ENCODE measurements at regions not wholly inside any gene's neighbourhood (a gene's known extent, or its start where the extent isn't known, plus 50 kb on each side); places are given as distances from the start of the nearest gene placed in this dataset.

- Histone ChIP-seq H2AFZ (ENCODE audit: low read length) (no peak overlapping the region), H2BK20ac (ENCODE audit: low read length) (no peak overlapping the region), H3K27me3 (replicated peaks in 1 of 4; ENCODE audit: control insufficient read depth in 3 of 4, extremely low read depth in 1 of 4, insufficient read depth in 3 of 4, low read length in 3 of 4) (no peaks in the 10 kb centered on the region), H4K20me1 (replicated peaks in 1 of 2; ENCODE audit: control insufficient read depth in 1 of 2, insufficient read depth in 2 of 2, low read length in 2 of 2) (no peaks in the 10 kb centered on the region), H2BK120ac (replicated peaks; ENCODE audit: low read depth, low read length) (no peak overlapping the region), H3K4me2 (ENCODE audit: insufficient read depth in 1 of 2, low read depth in 2 of 2, low read length in 2 of 2) (no peak overlapping the region), H3K56ac (replicated peaks; ENCODE audit: insufficient read length, low read depth, low read length) (no peak overlapping the region), H3K27ac (ENCODE audit: low read depth, low read length) (no peak overlapping the region), H3K23me2 (ENCODE audit: low read depth, low read length) (no peaks in the 10 kb centered on the region), H3K9me3 (ENCODE audit: insufficient read depth in 2 of 2, low read depth in 1 of 2, low read length in 1 of 2) (no peaks in the 10 kb centered on the region), H4K5ac (ENCODE audit: insufficient read length, low read depth, low read length) (no peak overlapping the region), H3K36me3 (ENCODE audit: control insufficient read depth in 2 of 4, insufficient read depth in 4 of 4, low read length in 3 of 4) (no peaks in the 10 kb centered on the region), H3K14ac (ENCODE audit: insufficient read length) (no peak overlapping the region), H3K23ac (ENCODE audit: insufficient read length) (no peak overlapping the region), H3K18ac (ENCODE audit: extremely low read depth, low read length) (no peak overlapping the region), H3K79me2 (ENCODE audit: control insufficient read depth in 1 of 2, insufficient read depth in 2 of 2, low read length in 2 of 2) (no peaks in the 10 kb centered on the region), H4K91ac (replicated peaks; ENCODE audit: insufficient read length, low read length) (no peak overlapping the region), H3K4me1 (replicated peaks in 1 of 4; ENCODE audit: control insufficient read depth in 3 of 4, insufficient read depth in 4 of 4, low read length in 3 of 4) (peaks cover 0 to 3% (median 0%) of the 10 kb centered on the region in 4 experiments; a peak in 1 of 7 replicates), H4K8ac (ENCODE audit: extremely low read depth, insufficient read depth, low read length) (no peak overlapping the region), H2BK5ac (ENCODE audit: low read depth, low read length) (no peak overlapping the region), H3K4me3 (ENCODE audit: extremely low read depth in 1 of 4, insufficient read depth in 2 of 4, low read depth in 3 of 4, low read length in 4 of 4) (no peak overlapping the region), H3K79me1 (ENCODE audit: low read depth, low read length) (no peaks in the 10 kb centered on the region), H3K9ac (replicated peaks in 1 of 4; ENCODE audit: extremely low read depth in 1 of 4, low read depth in 3 of 4, low read length in 3 of 4) (no peak overlapping the region), H2BK15ac (ENCODE audit: low read length) (no peak overlapping the region), H2AK5ac (ENCODE audit: low read depth, low read length) (no peak overlapping the region), H2BK12ac (ENCODE audit: low read depth, low read length) (no peak overlapping the region), H3K4ac (replicated peaks; ENCODE audit: insufficient read length, low read depth, low read length) (no peak overlapping the region)
- no peak for FAIRE-seq
- DNase-seq (ENCODE audit: low read depth in 1 of 2, low spot score in 2 of 2), result no peak
- ChIA-PET POLR2A (ENCODE audit: partially characterized antibody) (no interaction called here), CTCF (ENCODE audit: partially characterized antibody) (no interaction called here)
- TF ChIP-seq RNF2 (IDR thresholded peaks at IDR 0.05; ENCODE audit: borderline replicate concordance, low read depth, low read length, missing control alignments, poor library complexity, severe bottlenecking), result no peak
- 87% methylated on average over 4 of the region's 4 CpGs; no CpG with 5 or more reads in 1 of the 2 experiments for WGBS, 2 experiments (ENCODE audit: extremely low coverage in 1 of 2, insufficient coverage in 1 of 2, insufficient read length in 1 of 2, insufficient replicate concordance in 2 of 2, low coverage in 1 of 2, low lambda C conversion rate in 2 of 2, missing lambda C conversion rate in 1 of 2)
These were observed 234.3 kb downstream of the TLE4 start for GRCh38 chr9:79806086-79806485.
